ENCODE measurements at regions not wholly inside any gene's neighbourhood (a gene's known extent, or its start where the extent isn't known, plus 50 kb on each side); places are given as distances from the start of the nearest gene placed in this dataset.

GRCh38 chr11:97963528-97964331, 1057.0 kb upstream of the CNTN5 start:
- Histone ChIP-seq H3K36me3 (ENCODE audit: control insufficient read depth in 2 of 2, extremely low read depth in 1 of 2, insufficient read depth in 2 of 2, low read length in 2 of 2) (no peaks in the 10 kb centered on the region), H3K4me2 (ENCODE audit: insufficient read depth, low read length) (no peak overlapping the region), H3K4me3 (replicated peaks in 1 of 3; ENCODE audit: insufficient read depth in 1 of 3, low read depth in 1 of 3, low read length in 3 of 3) (no peak overlapping the region), H3K27me3 (ENCODE audit: control insufficient read depth in 2 of 2, insufficient read depth in 2 of 2, low read length in 2 of 2) (no peaks in the 10 kb centered on the region), H3K9me3 (replicated peaks; ENCODE audit: control insufficient read depth, insufficient read depth, low read length) (no peaks in the 10 kb centered on the region), H3K27ac (ENCODE audit: insufficient read depth, low read depth, low read length) (no peak overlapping the region), H3K9ac (replicated peaks; ENCODE audit: extremely low read depth, insufficient read depth, low read length) (no peak overlapping the region), H3K9me1 (replicated peaks; ENCODE audit: control insufficient read depth, extremely low read depth, insufficient read depth, low read length) (no peaks in the 10 kb centered on the region), H3K4me1 (ENCODE audit: control insufficient read depth, extremely low read depth, insufficient read depth, low read length) (peaks cover 22% of the 10 kb centered on the region), H4K20me1 (replicated peaks; ENCODE audit: control insufficient read depth, extremely low read depth, insufficient read depth, low read length) (no peaks in the 10 kb centered on the region), H3K79me2 (ENCODE audit: control insufficient read depth, insufficient read depth, low read length) (no peaks in the 10 kb centered on the region), H2AFZ (ENCODE audit: low read depth, low read length) (peak overlapping the region; percentile 49)
- POLR2A ChIA-PET: no interaction called here
- BruUV-seq (replicated peaks): no TSS peak
- no peak for DNase-seq (ENCODE audit: low read depth, low spot score)
- dilution Hi-C loops (cut with MboI; ENCODE audit: extremely low pct_ligation_motif_present, low sequenced_read_pairs) (no loop called here), intact Hi-C loops (cut with micrococcal nuclease) (loop anchor here (10.0 kb wide), 1 partner anchor 229 kb away; no protein-coding TSS in a partner anchor)
- FAIRE-seq: no peak
- no peak for TF ChIP-seq MYC (IDR thresholded peaks at IDR 0.05; ENCODE audit: low read depth, low read length)
- peak; percentile 11 for TF ChIP-seq FOS (IDR thresholded peaks at IDR 0.05; ENCODE audit: borderline replicate concordance, insufficient read depth, low read length)
- CTCF ChIA-PET: no interaction called here

- Histone ChIP-seq H3K9me1 (replicated peaks; ENCODE audit: control insufficient read depth, extremely low read depth, insufficient read depth, low read length) (no peaks in the 10 kb centered on the region), H3K27ac (ENCODE audit: insufficient read depth, low read depth, low read length) (no peak overlapping the region), H3K79me2 (ENCODE audit: control insufficient read depth, insufficient read depth, low read length) (no peaks in the 10 kb centered on the region), H3K4me3 (replicated peaks in 1 of 3; ENCODE audit: insufficient read depth in 1 of 3, low read depth in 1 of 3, low read length in 3 of 3) (no peak overlapping the region), H3K27me3 (ENCODE audit: control insufficient read depth in 2 of 2, insufficient read depth in 2 of 2, low read length in 2 of 2) (no peaks in the 10 kb centered on the region), H3K36me3 (ENCODE audit: control insufficient read depth in 2 of 2, extremely low read depth in 1 of 2, insufficient read depth in 2 of 2, low read length in 2 of 2) (no peaks in the 10 kb centered on the region), H3K9me3 (replicated peaks; ENCODE audit: control insufficient read depth, insufficient read depth, low read length) (no peaks in the 10 kb centered on the region), H3K4me2 (ENCODE audit: insufficient read depth, low read length) (no peak overlapping the region), H3K4me1 (ENCODE audit: control insufficient read depth, extremely low read depth, insufficient read depth, low read length) (peaks cover 22% of the 10 kb centered on the region), H3K9ac (replicated peaks; ENCODE audit: extremely low read depth, insufficient read depth, low read length) (no peak overlapping the region), H4K20me1 (replicated peaks; ENCODE audit: control insufficient read depth, extremely low read depth, insufficient read depth, low read length) (no peaks in the 10 kb centered on the region), H2AFZ (ENCODE audit: low read depth, low read length) (no peak overlapping the region)
- POLR2A ChIA-PET: no interaction called here
- dilution Hi-C loops (cut with MboI; ENCODE audit: extremely low pct_ligation_motif_present, low sequenced_read_pairs) (no loop called here), intact Hi-C loops (cut with micrococcal nuclease) (loop anchor here (5.0 to 10.0 kb wide), 2 partner anchors 147 to 230 kb away; no protein-coding TSS in a partner anchor)
- CTCF ChIA-PET: no interaction called here
- no TSS peak for BruUV-seq (replicated peaks)
- TF ChIP-seq POLR2A (IDR thresholded peaks at IDR 0.05; ENCODE audit: low read depth, low read length) (no peak), GATA2 (IDR thresholded peaks at IDR 0.05; ENCODE audit: insufficient read depth, insufficient read length, low read depth, low read length) (no peak), CTCF (IDR thresholded peaks at IDR 0.05; ENCODE audit: extremely low read depth in 1 of 2, insufficient read depth in 1 of 2, low read depth in 1 of 2, low read length in 2 of 2) (no peak), MYC (IDR thresholded peaks at IDR 0.05; ENCODE audit: low read depth, low read length) (no peak), JUN (IDR thresholded peaks at IDR 0.05; ENCODE audit: borderline replicate concordance, insufficient read depth, insufficient read length, low read depth) (no peak), POLR2AphosphoS5 (IDR thresholded peaks at IDR 0.05; ENCODE audit: insufficient read depth, low read depth, low read length) (no peak), EZH2 (IDR thresholded peaks at IDR 0.05; ENCODE audit: borderline replicate concordance, low read depth, low read length, severe bottlenecking) (no peak), FOS (IDR thresholded peaks at IDR 0.05; ENCODE audit: borderline replicate concordance, insufficient read depth, low read length) (no peak), MAX (IDR thresholded peaks at IDR 0.05; ENCODE audit: insufficient read depth, insufficient read length) (no peak)
- no peak for FAIRE-seq
- no peak for DNase-seq (ENCODE audit: low read depth, low spot score)
Measured at GRCh38 chr11:97964332-97965004, 1056.3 kb upstream of the CNTN5 start.

All from endothelial cell of umbilical vein (primary cell).